Skeletal muscle satellite cell (primary cell): ENCODE measurements at regions not wholly inside any gene's neighbourhood (a gene's known extent, or its start where the extent isn't known, plus 50 kb on each side); places are given as distances from the start of the nearest gene placed in this dataset.
"Not testable (repeated sequence)": the region's sequence is repeated elsewhere in the genome, so short reads cannot be mapped to it uniquely, and the experiment has no call there.

Experiments used
- H3K27me3 ChIP-seq: 2 replicates; pipeline ENCODE4 v1.7.0; 2013; ENCODE audit warnings: low read length; ENCODE audit not compliant: control insufficient read depth, insufficient read depth
- H3K36me3 ChIP-seq: 2 replicates; pipeline ENCODE4 v1.7.0; 2013; ENCODE audit warnings: mild to moderate bottlenecking, control low read depth, low read length; ENCODE audit not compliant: insufficient read depth
- H3K4me1 ChIP-seq: 2 replicates; pipeline ENCODE4 v1.7.0; 2013; ENCODE audit warnings: low read length; ENCODE audit not compliant: control insufficient read depth, insufficient read depth
- H3K4me2 ChIP-seq: 2 replicates; pipeline ENCODE4 v1.7.0; 2013; ENCODE audit warnings: mild to moderate bottlenecking, low read length
- H3K4me3 ChIP-seq: 2 replicates; pipeline ENCODE4 v1.7.0; 2013; ENCODE audit warnings: low read length
- H3K9ac ChIP-seq: 2 replicates; pipeline ENCODE4 v1.7.0; 2013; ENCODE audit warnings: mild to moderate bottlenecking, low read depth, low read length, moderate library complexity
- H3K9me3 ChIP-seq: replicated peaks from 2 replicates; pipeline ENCODE4 v1.7.0; 2013; ENCODE audit warnings: mild to moderate bottlenecking, control low read depth, low read length

GRCh38 chr10:130352291-130352645, 216.1 kb downstream of the GLRX3 start:
- Histone ChIP-seq H3K4me2 (no peak overlapping the region), H3K9me3 (no peaks in the 10 kb centered on the region), H3K9ac (no peak overlapping the region), H3K27me3 (no peaks in the 10 kb centered on the region), H3K4me1 (no peaks in the 10 kb centered on the region), H3K36me3 (no peaks in the 10 kb centered on the region), H3K4me3 (no peak overlapping the region)

DNA sequence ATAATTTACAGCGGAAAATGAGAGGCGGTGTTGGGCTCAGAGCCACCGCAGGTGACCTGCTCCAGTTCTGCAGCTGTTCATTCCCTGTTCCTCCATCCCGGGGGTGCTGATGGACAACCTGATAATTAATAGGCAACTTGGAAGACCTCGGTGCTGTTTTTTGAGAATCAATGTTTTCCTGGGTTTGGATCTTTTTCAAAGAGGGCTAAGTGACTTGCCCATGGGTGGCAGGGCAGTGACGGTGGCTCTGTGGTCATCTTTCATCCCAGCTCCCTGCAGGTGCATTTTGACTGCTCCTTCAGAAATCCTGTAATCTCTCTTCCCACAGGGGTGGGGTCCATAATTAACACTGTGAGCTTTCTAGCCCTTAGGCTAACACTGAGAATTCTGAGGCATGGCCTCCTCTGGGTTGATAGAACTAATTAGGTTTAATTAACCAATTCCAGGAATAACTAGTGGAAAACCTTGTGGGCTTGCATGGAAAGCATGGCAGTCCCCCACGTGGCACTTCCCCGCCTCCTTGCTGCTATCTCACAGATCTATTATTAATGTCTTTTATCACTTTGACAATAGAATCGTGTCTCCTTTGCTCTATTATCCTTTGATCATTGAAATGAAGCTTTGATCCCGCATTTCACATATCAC, 217.9 kb downstream of the GLRX3 start:
- Histone ChIP-seq H3K4me2 (no peak overlapping the region), H3K9ac (no peak overlapping the region), H3K4me3 (no peak overlapping the region), H3K9me3 (peaks cover 4% of the 10 kb centered on the region), H3K27me3 (no peaks in the 10 kb centered on the region), H3K4me1 (no peaks in the 10 kb centered on the region), H3K36me3 (no peaks in the 10 kb centered on the region)

- Histone ChIP-seq H3K9me3 (peaks cover 7% of the 10 kb centered on the region), H3K4me1 (no peaks in the 10 kb centered on the region), H3K9ac (no peak overlapping the region), H3K4me3 (no peak overlapping the region), H3K4me2 (no peak overlapping the region), H3K36me3 (no peaks in the 10 kb centered on the region), H3K27me3 (no peaks in the 10 kb centered on the region)
Observed at GRCh38 chr10:130354573-130354954, 218.4 kb downstream of the GLRX3 start.

- no peaks in the 10 kb centered on the region for H3K36me3 ChIP-seq
- H3K4me1 ChIP-seq: no peaks in the 10 kb centered on the region
- peaks cover 8% of the 10 kb centered on the region for H3K9me3 ChIP-seq
- no peak overlapping the region for H3K4me2 ChIP-seq
- no peak overlapping the region for H3K9ac ChIP-seq
- no peak overlapping the region for H3K4me3 ChIP-seq
- no peaks in the 10 kb centered on the region for H3K27me3 ChIP-seq
Observed at GRCh38 chr10:130354976-130355795, 219.0 kb downstream of the GLRX3 start.

GRCh38 chr10:130356429-130356828, 220.2 kb downstream of the GLRX3 start:
- not testable (repeated sequence) for H3K36me3 ChIP-seq, H3K27me3 ChIP-seq, H3K4me3 ChIP-seq, H3K4me1 ChIP-seq, H3K9me3 ChIP-seq, H3K9ac ChIP-seq, H3K4me2 ChIP-seq

DNA sequence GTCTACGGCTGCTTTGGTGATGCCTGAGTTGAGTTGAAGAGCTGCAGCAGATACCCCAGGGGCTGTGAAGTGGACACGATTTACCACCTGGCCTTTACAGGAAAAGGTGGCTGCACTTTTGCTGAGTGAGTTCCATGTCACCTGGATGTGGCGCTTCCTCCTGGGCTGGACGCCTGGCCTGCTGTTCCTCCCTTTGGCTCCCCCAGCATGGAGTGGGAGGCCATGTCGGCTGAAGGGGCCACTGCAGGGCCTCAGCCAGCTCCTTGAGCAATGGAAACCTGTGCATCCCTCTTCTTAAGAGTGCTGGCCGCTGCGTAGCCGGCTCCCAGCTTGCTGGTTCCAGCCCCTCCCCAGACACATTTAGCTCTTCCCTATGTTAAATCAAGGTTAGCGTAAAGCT, 221.0 kb downstream of the GLRX3 start:
- Histone ChIP-seq H3K36me3 (no peaks in the 10 kb centered on the region), H3K4me1 (no peaks in the 10 kb centered on the region), H3K27me3 (no peaks in the 10 kb centered on the region), H3K9me3 (peaks cover 9% of the 10 kb centered on the region), H3K4me2 (no peak overlapping the region), H3K9ac (no peak overlapping the region), H3K4me3 (no peak overlapping the region)

GRCh38 chr10:130357951-130358350, 221.8 kb downstream of the GLRX3 start:
- H3K4me2 ChIP-seq: no peak overlapping the region
- H3K9ac ChIP-seq: no peak overlapping the region
- no peaks in the 10 kb centered on the region for H3K36me3 ChIP-seq
- H3K9me3 ChIP-seq: peaks cover 12% of the 10 kb centered on the region
- H3K27me3 ChIP-seq: no peaks in the 10 kb centered on the region
- H3K4me3 ChIP-seq: no peak overlapping the region
- H3K4me1 ChIP-seq: no peaks in the 10 kb centered on the region

GRCh38 chr10:130358981-130359650, 222.9 kb downstream of the GLRX3 start:
- H3K4me2 ChIP-seq: no peak overlapping the region
- peaks cover 19% of the 10 kb centered on the region for H3K9me3 ChIP-seq
- H3K4me1 ChIP-seq: no peaks in the 10 kb centered on the region
- no peak overlapping the region for H3K9ac ChIP-seq
- no peak overlapping the region for H3K4me3 ChIP-seq
- no peaks in the 10 kb centered on the region for H3K27me3 ChIP-seq
- no peaks in the 10 kb centered on the region for H3K36me3 ChIP-seq

DNA sequence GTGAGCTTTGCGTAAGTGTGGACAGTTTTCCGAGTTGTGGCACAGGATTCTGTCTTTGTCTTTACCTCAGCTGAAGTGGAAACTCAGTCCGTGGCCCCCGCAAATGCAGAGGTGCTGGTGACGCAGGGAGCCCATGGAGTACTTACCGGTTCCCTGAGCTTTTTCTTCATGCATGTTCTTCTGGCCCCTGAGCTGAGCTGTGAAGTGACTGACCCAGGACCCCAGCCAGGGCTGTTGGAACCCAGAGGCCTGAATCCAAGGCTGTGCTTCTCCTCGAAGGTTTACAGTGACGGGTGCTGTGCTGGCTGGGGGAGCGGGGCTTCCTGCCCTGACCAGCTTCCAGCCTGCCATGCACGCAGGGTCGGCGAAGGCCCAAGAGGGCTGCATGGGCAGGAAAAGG, 223.5 kb downstream of the GLRX3 start:
- no peak overlapping the region for H3K4me2 ChIP-seq
- no peaks in the 10 kb centered on the region for H3K36me3 ChIP-seq
- no peaks in the 10 kb centered on the region for H3K27me3 ChIP-seq
- no peaks in the 10 kb centered on the region for H3K4me1 ChIP-seq
- H3K4me3 ChIP-seq: no peak overlapping the region
- no peak overlapping the region for H3K9ac ChIP-seq
- peaks cover 19% of the 10 kb centered on the region for H3K9me3 ChIP-seq

DNA sequence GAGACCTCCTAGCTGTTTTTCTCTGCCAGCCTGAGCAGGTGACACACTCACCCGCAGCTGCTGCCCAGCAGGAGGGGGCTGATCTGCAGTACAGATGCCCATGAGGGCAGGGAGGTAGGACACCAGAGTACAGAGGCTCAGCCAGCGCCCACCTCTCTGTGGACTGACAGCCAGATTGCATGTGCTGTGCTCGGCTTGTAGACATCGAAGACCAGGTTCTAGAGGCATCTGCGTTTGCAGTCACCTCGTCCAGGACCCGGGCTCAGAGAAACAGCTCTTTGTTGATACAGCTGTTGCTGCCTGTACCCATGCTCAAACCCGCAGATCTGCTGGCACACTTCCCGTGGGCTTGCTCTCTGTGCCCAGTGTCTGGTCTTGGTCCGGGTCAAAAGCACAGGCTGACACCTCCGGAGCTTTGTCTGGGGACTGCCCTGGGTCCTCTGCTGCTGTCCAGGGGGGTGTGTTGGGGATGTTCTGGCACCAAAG, 224.7 kb downstream of the GLRX3 start:
- H3K36me3 ChIP-seq: no peaks in the 10 kb centered on the region
- peaks cover 19% of the 10 kb centered on the region for H3K9me3 ChIP-seq
- no peaks in the 10 kb centered on the region for H3K27me3 ChIP-seq
- no peaks in the 10 kb centered on the region for H3K4me1 ChIP-seq
- no peak overlapping the region for H3K9ac ChIP-seq
- H3K4me3 ChIP-seq: no peak overlapping the region
- H3K4me2 ChIP-seq: no peak overlapping the region

DNA sequence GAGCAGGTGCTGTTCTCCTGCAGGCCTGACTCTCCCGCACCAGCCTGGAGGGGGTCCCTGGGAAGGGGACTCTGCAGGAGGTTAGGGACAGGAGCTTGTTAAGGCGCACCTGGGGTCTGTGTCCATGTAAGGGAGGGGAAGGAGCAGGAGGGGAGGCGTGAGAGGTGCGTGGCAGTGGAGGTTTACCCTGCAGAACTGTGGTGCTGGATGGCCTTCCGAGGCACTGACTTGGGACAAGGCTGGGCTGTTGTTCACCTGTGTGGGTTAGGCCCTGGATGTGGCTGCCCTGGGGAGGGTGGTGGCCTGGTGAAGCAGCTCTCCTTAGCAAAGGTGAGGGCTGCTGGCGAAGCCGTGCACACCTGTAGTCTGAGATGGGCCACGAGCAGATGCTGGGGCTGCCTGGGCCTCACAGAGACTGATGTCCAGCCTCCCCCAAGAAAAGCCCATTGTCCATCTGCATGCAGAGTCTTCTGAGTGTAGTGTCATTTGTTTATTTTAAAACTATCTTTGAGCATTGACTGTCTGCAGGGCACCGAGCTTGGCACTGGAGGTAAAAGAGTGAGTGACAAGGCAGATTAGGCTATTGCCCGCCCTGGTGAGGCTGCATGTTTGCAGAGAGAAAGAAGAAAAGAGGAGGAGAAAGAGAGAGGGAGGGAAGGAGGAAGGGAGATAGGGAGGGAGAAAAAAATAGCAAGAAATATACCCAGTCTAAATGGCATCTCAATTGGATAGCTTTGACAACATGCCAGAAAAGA, 225.3 kb downstream of the GLRX3 start:
- Histone ChIP-seq H3K4me3 (no peak overlapping the region), H3K36me3 (no peaks in the 10 kb centered on the region), H3K27me3 (no peaks in the 10 kb centered on the region), H3K4me1 (no peaks in the 10 kb centered on the region), H3K4me2 (no peak overlapping the region), H3K9ac (no peak overlapping the region), H3K9me3 (peaks cover 19% of the 10 kb centered on the region)
